Body of pancreas (tissue), 4 donors: ENCODE measurements at regions not wholly inside any gene's neighbourhood (a gene's known extent, or its start where the extent isn't known, plus 50 kb on each side); places are given as distances from the start of the nearest gene placed in this dataset.

ENCODE experiments used
- ATAC-seq: fragments of 150-250 bp; one replicate; pipeline ENCODE4 v1.9.1; 2016
- DNase-seq, 4 donors: peaks; one replicate each; pipeline ENCODE4 v3.0.0-alpha.2; 2019
- H3K27ac ChIP-seq, 4 donors: fragments of 200-600 bp; sonication (generic); 1 replicate in 3 of 4; 2 replicates in 1 of 4; pipeline versions ENCODE4 v1.5.1 to v1.6.1; 2016 to 2019; ENCODE audit warnings: mild to moderate bottlenecking in 1 of 4, mixed read lengths in 1 of 4, moderate library complexity in 1 of 4
- H3K27me3 ChIP-seq, 2 donors: fragments of 200-600 bp; sonication (generic); one replicate each; pipeline ENCODE4 v1.6.0; 2016; ENCODE audit warnings: mild to moderate bottlenecking in 1 of 2
- H3K36me3 ChIP-seq, 2 donors: fragments of 200-600 bp; sonication (generic); replicated peaks in 1 of 2; 2 replicates each; pipeline ENCODE4 v1.5.1; 2016; ENCODE audit warnings: low read depth in 2 of 2; ENCODE audit not compliant: insufficient read depth in 1 of 2
- H3K4me1 ChIP-seq: fragments of 200-600 bp; sonication (generic); one replicate; pipeline ENCODE4 v1.6.0; 2016
- H3K4me3 ChIP-seq, 2 donors: fragments of 200-600 bp; sonication (generic); 1 replicate in 1 of 2; 2 replicates in 1 of 2; pipeline ENCODE4 v1.5.1; 2016 to 2019
- H3K9me3 ChIP-seq, 3 donors: fragments of 200-600 bp; sonication (generic); 1 replicate in 2 of 3; 2 replicates in 1 of 3; pipeline ENCODE4 v1.5.1; 2016
- CTCF ChIP-seq, 7 experiments: fragments of 450-650 bp in 4 of 7; fragments of 200-600 bp in 3 of 7; sonication (generic) in 3 of 7; IDR thresholded peaks; one replicate each; pipeline ENCODE4 v1.5.1; 2016 to 2019; ENCODE audit warnings: antibody characterized with exemption in 7 of 7
- POLR2A ChIP-seq, 3 donors: fragments of 450-650 bp; IDR thresholded peaks; one replicate each; pipeline ENCODE4 v1.6.1; 2016; ENCODE audit warnings: antibody characterized with exemption in 3 of 3, mild to moderate bottlenecking in 2 of 3
- WGBS, 2 donors: methylation state at CpG; one replicate each; pipeline ENCODE4 v1.1.5; 2017; 5-methylcytosine and 5-hydroxymethylcytosine counted together
- intact Hi-C: fragments of 100-400 bp; cut with DNase I; formaldehyde crosslinking; loops from one replicate; pipeline ENCODE4 v1.15.1; 2023

GRCh38 chr12:85676816-85677749 is 159.1 kb downstream of the RASSF9 start:
- TF ChIP-seq CTCF (IDR thresholded peaks at IDR 0.05) = no peak
- TF ChIP-seq POLR2A (IDR thresholded peaks at IDR 0.05) = no peak
- Histone ChIP-seq H3K4me3 (no peak overlapping the region), H3K27ac (peak overlapping the region in 3 of 4 donors; percentile 38 to 77 (median 47)), H3K36me3 (no peaks in the 10 kb centered on the region), H3K9me3 (no peaks in the 10 kb centered on the region), H3K4me1 (peaks cover 6% of the 10 kb centered on the region), H3K27me3 (no peaks in the 10 kb centered on the region)
- WGBS, 2 donors = 46 to 57% methylated on average over 4 of the region's 4 CpGs
- DNase-seq (no peak), ATAC-seq (peak; percentile 88)
- intact Hi-C loops = no loop called here

- TF ChIP-seq POLR2A (IDR thresholded peaks at IDR 0.05) (no peak), CTCF (IDR thresholded peaks at IDR 0.05) (no peak)
- DNase-seq (no peak), ATAC-seq (no peak)
- Histone ChIP-seq H3K36me3 (no peaks in the 10 kb centered on the region), H3K4me3 (no peak overlapping the region), H3K9me3 (no peaks in the 10 kb centered on the region), H3K27me3 (no peaks in the 10 kb centered on the region), H3K27ac (no peak overlapping the region), H3K4me1 (peaks cover 6% of the 10 kb centered on the region)
- 82 to 100% methylated on average over 1 of the region's 1 CpG for WGBS, 2 donors
- intact Hi-C loops = no loop called here
Observed at GRCh38 chr12:85679296-85679695, 156.9 kb downstream of the RASSF9 start.

- no peaks in the 10 kb centered on the region for H3K27me3 ChIP-seq
- H3K27ac ChIP-seq = no peak overlapping the region
- no peaks in the 10 kb centered on the region for H3K9me3 ChIP-seq
- peaks cover 6% of the 10 kb centered on the region for H3K4me1 ChIP-seq
- intact Hi-C loops = no loop called here
- no peak overlapping the region for H3K4me3 ChIP-seq
- DNase-seq = no peak
- no peak for TF ChIP-seq CTCF (IDR thresholded peaks at IDR 0.05)
- no peak for TF ChIP-seq POLR2A (IDR thresholded peaks at IDR 0.05)
- WGBS, 2 donors = 84 to 89% methylated on average over 1 of the region's 1 CpG
- no peaks in the 10 kb centered on the region for H3K36me3 ChIP-seq
- ATAC-seq = no peak
Observed at GRCh38 chr12:85680881-85681280, 155.3 kb downstream of the RASSF9 start.

GRCh38 chr12:85681333-85681732 is 154.9 kb downstream of the RASSF9 start:
- no peak overlapping the region for H3K4me3 ChIP-seq
- DNase-seq (no peak), ATAC-seq (no peak)
- intact Hi-C loops = no loop called here
- peaks cover 6% of the 10 kb centered on the region for H3K4me1 ChIP-seq
- H3K36me3 ChIP-seq = no peaks in the 10 kb centered on the region
- no peaks in the 10 kb centered on the region for H3K9me3 ChIP-seq
- H3K27me3 ChIP-seq = no peaks in the 10 kb centered on the region
- H3K27ac ChIP-seq = no peak overlapping the region
- TF ChIP-seq POLR2A (IDR thresholded peaks at IDR 0.05) = no peak
- no peak for TF ChIP-seq CTCF (IDR thresholded peaks at IDR 0.05)

GRCh38 chr12:85683051-85683450 is 153.2 kb downstream of the RASSF9 start:
- no peak for TF ChIP-seq POLR2A (IDR thresholded peaks at IDR 0.05)
- no peak for TF ChIP-seq CTCF (IDR thresholded peaks at IDR 0.05)
- WGBS, 2 donors = 90% methylated on average over 4 of the region's 4 CpGs
- Histone ChIP-seq H3K4me3 (no peak overlapping the region), H3K27ac (no peak overlapping the region), H3K4me1 (no peaks in the 10 kb centered on the region), H3K27me3 (no peaks in the 10 kb centered on the region), H3K36me3 (no peaks in the 10 kb centered on the region), H3K9me3 (no peaks in the 10 kb centered on the region)
- no peak for DNase-seq
- no peak for ATAC-seq
- intact Hi-C loops = no loop called here
